ENCODE measurements at regions not wholly inside any gene's neighbourhood (a gene's known extent, or its start where the extent isn't known, plus 50 kb on each side); places are given as distances from the start of the nearest gene placed in this dataset.

GRCh38 chr2:199011908-199012307 is 445.8 kb downstream of the SATB2 start:
- no peak overlapping the region for H3K27ac Mint-ChIP-seq

GRCh38 chr2:198994678-198995077 is 463.1 kb downstream of the SATB2 start:
- DNase-seq, result no peak
- no peaks in the 10 kb centered on the region for H3K4me1 Mint-ChIP-seq (ENCODE audit: low read depth)
- H3K4me3 Mint-ChIP-seq, result no peak overlapping the region
- H3K9me3 Mint-ChIP-seq, result peaks cover 10% of the 10 kb centered on the region
- H3K27me3 Mint-ChIP-seq (ENCODE audit: low read depth), result no peaks in the 10 kb centered on the region
- no peak overlapping the region for H3K27ac Mint-ChIP-seq
- no peaks in the 10 kb centered on the region for H3K36me3 Mint-ChIP-seq (ENCODE audit: low read depth)
- CTCF ChIA-PET, result no interaction called here
- intact Hi-C loops (cut with micrococcal nuclease), result no loop called here

More at GRCh38 chr2:199011908-199012307, 445.8 kb downstream of the SATB2 start:
- Mint-ChIP-seq H3K36me3 (ENCODE audit: low read depth) (no peaks in the 10 kb centered on the region), H3K4me3 (no peak overlapping the region), H3K27me3 (ENCODE audit: low read depth) (no peaks in the 10 kb centered on the region), H3K4me1 (ENCODE audit: low read depth) (no peaks in the 10 kb centered on the region), H3K9me3 (peaks cover 10% of the 10 kb centered on the region)
- CTCF ChIA-PET, result no interaction called here
- intact Hi-C loops (cut with micrococcal nuclease), result no loop called here
- DNase-seq, result no peak

- Mint-ChIP-seq H3K27me3 (ENCODE audit: low read depth) (no peaks in the 10 kb centered on the region), H3K27ac (no peak overlapping the region), H3K4me3 (no peak overlapping the region), H3K4me1 (ENCODE audit: low read depth) (no peaks in the 10 kb centered on the region), H3K9me3 (peaks cover 13% of the 10 kb centered on the region), H3K36me3 (ENCODE audit: low read depth) (no peaks in the 10 kb centered on the region)
- CTCF ChIA-PET, result no interaction called here
- intact Hi-C loops (cut with micrococcal nuclease), result no loop called here
- no peak for DNase-seq
These were observed 466.3 kb downstream of the SATB2 start for GRCh38 chr2:198991431-198991830.

GRCh38 chr2:198975779-198976178 is 482.0 kb downstream of the SATB2 start:
- Mint-ChIP-seq H3K36me3 (ENCODE audit: low read depth) (no peaks in the 10 kb centered on the region), H3K27me3 (ENCODE audit: low read depth) (no peaks in the 10 kb centered on the region), H3K9me3 (peaks cover 12% of the 10 kb centered on the region), H3K27ac (no peak overlapping the region), H3K4me3 (no peak overlapping the region), H3K4me1 (ENCODE audit: low read depth) (no peaks in the 10 kb centered on the region)
- DNase-seq, result no peak
- CTCF ChIA-PET, result interaction anchor here (0.6 kb wide), 1 partner anchor 14 kb away, joined by 5 read pairs; no protein-coding TSS in a partner anchor
- intact Hi-C loops (cut with micrococcal nuclease), result no loop called here

GRCh38 chr2:198973785-198974184 is 484.0 kb downstream of the SATB2 start:
- DNase-seq, result no peak
- Mint-ChIP-seq H3K4me1 (ENCODE audit: low read depth) (no peaks in the 10 kb centered on the region), H3K9me3 (peaks cover 12% of the 10 kb centered on the region), H3K27ac (no peak overlapping the region), H3K27me3 (ENCODE audit: low read depth) (no peaks in the 10 kb centered on the region), H3K36me3 (ENCODE audit: low read depth) (no peaks in the 10 kb centered on the region), H3K4me3 (no peak overlapping the region)
- intact Hi-C loops (cut with micrococcal nuclease), result no loop called here
- CTCF ChIA-PET, result no interaction called here

GRCh38 chr2:198973181-198973580 is 484.6 kb downstream of the SATB2 start:
- H3K9me3 Mint-ChIP-seq, result peaks cover 12% of the 10 kb centered on the region
- no peak for DNase-seq
- H3K36me3 Mint-ChIP-seq (ENCODE audit: low read depth), result no peaks in the 10 kb centered on the region
- H3K27ac Mint-ChIP-seq, result no peak overlapping the region
- H3K4me1 Mint-ChIP-seq (ENCODE audit: low read depth), result no peaks in the 10 kb centered on the region
- CTCF ChIA-PET, result no interaction called here
- intact Hi-C loops (cut with micrococcal nuclease), result no loop called here
- no peaks in the 10 kb centered on the region for H3K27me3 Mint-ChIP-seq (ENCODE audit: low read depth)
- H3K4me3 Mint-ChIP-seq, result no peak overlapping the region

GRCh38 chr2:198968545-198968944 is 489.2 kb downstream of the SATB2 start:
- DNase-seq, result no peak
- CTCF ChIA-PET, result no interaction called here
- H3K9me3 Mint-ChIP-seq, result no peaks in the 10 kb centered on the region
- H3K27ac Mint-ChIP-seq, result no peak overlapping the region
- H3K4me1 Mint-ChIP-seq (ENCODE audit: low read depth), result no peaks in the 10 kb centered on the region
- H3K27me3 Mint-ChIP-seq (ENCODE audit: low read depth), result no peaks in the 10 kb centered on the region
- H3K4me3 Mint-ChIP-seq, result no peak overlapping the region
- intact Hi-C loops (cut with micrococcal nuclease), result no loop called here
- H3K36me3 Mint-ChIP-seq (ENCODE audit: low read depth), result no peaks in the 10 kb centered on the region

- H3K36me3 Mint-ChIP-seq (ENCODE audit: low read depth), result no peaks in the 10 kb centered on the region
- CTCF ChIA-PET, result no interaction called here
- H3K4me1 Mint-ChIP-seq (ENCODE audit: low read depth), result no peaks in the 10 kb centered on the region
- no peak for DNase-seq
- H3K27ac Mint-ChIP-seq, result no peak overlapping the region
- no peaks in the 10 kb centered on the region for H3K27me3 Mint-ChIP-seq (ENCODE audit: low read depth)
- intact Hi-C loops (cut with micrococcal nuclease), result no loop called here
- no peaks in the 10 kb centered on the region for H3K9me3 Mint-ChIP-seq
- no peak overlapping the region for H3K4me3 Mint-ChIP-seq
These were observed 491.5 kb downstream of the SATB2 start for GRCh38 chr2:198966269-198966668.

GRCh38 chr2:198961547-198961946 is 496.2 kb downstream of the SATB2 start:
- H3K9me3 Mint-ChIP-seq, result no peaks in the 10 kb centered on the region
- no peak overlapping the region for H3K27ac Mint-ChIP-seq
- CTCF ChIA-PET, result no interaction called here
- intact Hi-C loops (cut with micrococcal nuclease), result no loop called here
- H3K27me3 Mint-ChIP-seq (ENCODE audit: low read depth), result no peaks in the 10 kb centered on the region
- no peaks in the 10 kb centered on the region for H3K4me1 Mint-ChIP-seq (ENCODE audit: low read depth)
- no peaks in the 10 kb centered on the region for H3K36me3 Mint-ChIP-seq (ENCODE audit: low read depth)
- no peak overlapping the region for H3K4me3 Mint-ChIP-seq
- DNase-seq, result no peak

GRCh38 chr2:198957181-198957580 is 500.6 kb downstream of the SATB2 start:
- no peak overlapping the region for H3K27ac Mint-ChIP-seq
- intact Hi-C loops (cut with micrococcal nuclease), result no loop called here
- H3K27me3 Mint-ChIP-seq (ENCODE audit: low read depth), result no peaks in the 10 kb centered on the region
- H3K36me3 Mint-ChIP-seq (ENCODE audit: low read depth), result no peaks in the 10 kb centered on the region
- H3K4me3 Mint-ChIP-seq, result no peak overlapping the region
- CTCF ChIA-PET, result no interaction called here
- no peaks in the 10 kb centered on the region for H3K4me1 Mint-ChIP-seq (ENCODE audit: low read depth)
- H3K9me3 Mint-ChIP-seq, result no peaks in the 10 kb centered on the region
- DNase-seq, result no peak

- Mint-ChIP-seq H3K9me3 (no peaks in the 10 kb centered on the region), H3K27me3 (ENCODE audit: low read depth) (no peaks in the 10 kb centered on the region), H3K4me1 (ENCODE audit: low read depth) (no peaks in the 10 kb centered on the region), H3K27ac (no peak overlapping the region), H3K36me3 (ENCODE audit: low read depth) (no peaks in the 10 kb centered on the region), H3K4me3 (no peak overlapping the region)
- CTCF ChIA-PET, result interaction anchor here (0.6 kb wide), 1 partner anchor 40 kb away, joined by 6 read pairs; no protein-coding TSS in a partner anchor
- DNase-seq, result no peak
- intact Hi-C loops (cut with micrococcal nuclease), result no loop called here
These were observed 504.4 kb downstream of the SATB2 start for GRCh38 chr2:198953328-198953727.

- Mint-ChIP-seq H3K4me3 (no peak overlapping the region), H3K9me3 (no peaks in the 10 kb centered on the region), H3K27ac (no peak overlapping the region), H3K36me3 (ENCODE audit: low read depth) (no peaks in the 10 kb centered on the region), H3K27me3 (ENCODE audit: low read depth) (no peaks in the 10 kb centered on the region), H3K4me1 (ENCODE audit: low read depth) (no peaks in the 10 kb centered on the region)
- no peak for DNase-seq
- intact Hi-C loops (cut with micrococcal nuclease), result no loop called here
- CTCF ChIA-PET, result no interaction called here
These were observed 506.9 kb downstream of the SATB2 start for GRCh38 chr2:198950803-198951202.

- intact Hi-C loops (cut with micrococcal nuclease), result no loop called here
These were observed 512.2 kb downstream of the SATB2 start for GRCh38 chr2:198945496-198945895.

GRCh38 chr2:198930170-198930569 is 527.6 kb downstream of the SATB2 start:
- no peak overlapping the region for H3K4me3 Mint-ChIP-seq
- no peaks in the 10 kb centered on the region for H3K36me3 Mint-ChIP-seq (ENCODE audit: low read depth)
- DNase-seq, result no peak
- H3K27ac Mint-ChIP-seq, result no peak overlapping the region
- intact Hi-C loops (cut with micrococcal nuclease), result no loop called here
- CTCF ChIA-PET, result no interaction called here
- no peaks in the 10 kb centered on the region for H3K27me3 Mint-ChIP-seq (ENCODE audit: low read depth)
- H3K4me1 Mint-ChIP-seq (ENCODE audit: low read depth), result no peaks in the 10 kb centered on the region
- no peaks in the 10 kb centered on the region for H3K9me3 Mint-ChIP-seq

More at GRCh38 chr2:198945496-198945895, 512.2 kb downstream of the SATB2 start:
- no peak overlapping the region for H3K4me3 Mint-ChIP-seq
- no peaks in the 10 kb centered on the region for H3K36me3 Mint-ChIP-seq (ENCODE audit: low read depth)
- H3K27me3 Mint-ChIP-seq (ENCODE audit: low read depth), result no peaks in the 10 kb centered on the region
- no peak for DNase-seq
- no peaks in the 10 kb centered on the region for H3K4me1 Mint-ChIP-seq (ENCODE audit: low read depth)
- no peak overlapping the region for H3K27ac Mint-ChIP-seq
- CTCF ChIA-PET, result no interaction called here
- H3K9me3 Mint-ChIP-seq, result no peaks in the 10 kb centered on the region
